Fibroblast of skin of left quadriceps (primary cell): ENCODE measurements at regions not wholly inside any gene's neighbourhood (a gene's known extent, or its start where the extent isn't known, plus 50 kb on each side); places are given as distances from the start of the nearest gene placed in this dataset.

Experiments
- DNase-seq, 2 experiments: peaks; one replicate each; pipeline ENCODE4 v3.0.0-alpha.2; 2013; ENCODE audit warnings: low read depth in 2 of 2

- DNase-seq = no peak
Observed at GRCh38 chr6:23218751-23219150, 649.4 kb downstream of the HDGFL1 start.

- no peak for DNase-seq
Observed at GRCh38 chr6:23222724-23223123, 653.4 kb downstream of the HDGFL1 start.

DNA sequence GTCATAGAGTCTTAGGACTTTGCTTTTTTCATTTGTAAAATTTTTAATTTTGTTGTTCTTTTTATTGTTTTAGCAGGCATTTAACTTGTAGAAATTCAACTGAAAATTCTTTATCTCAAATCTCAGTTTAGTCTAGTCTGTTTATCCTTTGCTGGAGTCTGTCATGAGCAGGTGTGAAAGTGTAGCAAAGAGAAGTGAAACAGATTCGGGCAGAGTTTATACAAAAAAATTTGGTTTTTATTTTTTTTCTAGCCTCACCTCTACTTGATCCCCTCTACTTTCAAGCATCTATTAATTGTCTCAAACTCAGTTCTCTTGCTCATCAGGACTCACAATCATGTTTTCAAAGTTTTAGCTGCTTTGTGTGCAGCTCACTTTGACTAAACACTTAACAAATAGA, 655.2 kb downstream of the HDGFL1 start:
- DNase-seq = no peak

DNA sequence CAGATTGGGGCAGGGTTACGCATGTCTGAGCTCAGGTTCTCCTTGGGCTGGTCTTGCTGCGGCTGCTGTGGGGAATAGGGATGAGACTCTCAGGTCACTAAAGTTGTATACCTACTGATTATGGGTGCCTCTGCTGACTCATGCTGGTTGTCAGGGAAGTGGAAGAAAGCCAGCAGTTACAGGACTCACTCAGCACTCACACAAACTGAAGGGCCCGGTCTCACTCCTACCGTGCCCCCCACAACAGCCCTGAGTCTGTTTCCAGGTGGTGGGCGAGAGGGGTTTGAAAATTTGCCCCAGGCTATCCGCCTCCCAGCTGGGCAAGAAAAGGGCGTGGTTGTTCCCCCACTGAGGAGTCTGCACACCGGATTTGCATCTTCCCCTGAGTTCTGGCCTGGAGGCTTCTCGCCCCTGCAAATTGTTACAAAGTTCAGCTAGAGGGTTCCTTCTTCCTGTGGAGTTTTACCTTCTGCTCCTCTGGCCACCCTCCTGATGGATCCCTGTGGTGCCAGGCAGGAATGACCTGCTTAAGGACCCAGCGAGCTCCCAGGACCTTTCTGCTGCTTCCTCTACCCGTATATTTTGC, 659.2 kb downstream of the HDGFL1 start:
- DNase-seq = no peak

DNA sequence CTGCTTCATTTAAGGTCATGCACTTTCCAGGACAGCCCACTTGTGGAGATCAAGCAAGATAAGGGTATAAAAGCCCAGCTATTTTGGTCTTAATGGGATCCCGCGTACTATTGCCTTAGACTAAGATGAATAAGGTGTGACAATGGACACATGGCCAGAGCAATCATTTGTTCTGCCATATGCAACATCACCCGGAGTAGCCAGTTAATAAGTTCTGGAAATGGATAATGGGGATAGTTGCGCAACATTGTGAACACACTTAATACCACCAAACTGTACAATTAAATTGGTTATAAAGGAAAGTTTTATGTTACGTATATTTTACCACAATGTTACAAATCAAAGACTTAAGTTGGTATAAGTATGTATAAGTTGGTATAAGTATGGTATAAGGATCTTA, 674.5 kb downstream of the HDGFL1 start:
- no peak for DNase-seq

DNA sequence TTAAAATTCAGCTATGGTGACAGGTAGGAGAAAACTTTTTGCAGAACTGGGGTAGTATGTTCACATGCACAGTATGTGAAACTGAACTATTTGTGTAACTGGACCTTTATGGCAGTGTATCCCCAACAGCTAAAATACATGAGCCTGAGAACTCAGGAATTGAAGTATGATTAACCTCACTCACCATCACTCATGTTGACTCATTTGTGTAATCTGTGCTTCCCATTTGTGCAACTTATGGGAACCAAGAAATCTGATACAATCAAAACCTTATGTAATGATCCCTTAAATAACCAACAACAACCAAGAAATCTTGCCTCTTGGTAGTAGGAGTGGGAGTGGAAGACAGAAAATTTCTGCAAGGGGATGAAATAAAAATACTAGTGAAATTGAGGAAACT, 674.9 kb downstream of the HDGFL1 start:
- DNase-seq = peak; percentile 64 to 67

DNA sequence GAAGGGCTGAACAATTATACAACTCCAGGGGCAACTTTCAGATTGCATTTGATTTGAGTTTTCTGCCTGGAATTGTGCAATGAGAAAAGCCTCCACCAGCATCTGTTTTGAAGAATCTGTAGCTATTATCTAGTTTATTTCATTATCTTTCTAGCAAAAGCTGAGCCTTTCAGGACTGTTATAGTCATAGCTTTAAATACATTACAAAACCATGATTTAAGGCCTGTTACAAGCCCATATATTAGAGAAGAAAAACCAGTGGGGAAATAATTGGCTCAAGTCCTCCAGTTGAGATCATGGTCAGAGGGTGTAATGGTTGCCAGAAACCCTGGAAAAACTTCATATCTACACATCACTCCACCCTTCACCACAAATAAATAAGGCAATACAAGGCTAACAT, 676.2 kb downstream of the HDGFL1 start:
- DNase-seq = peak; percentile 72 to 81

- peak in 1 of 2 experiments; percentile 1 for DNase-seq
Observed at GRCh38 chr6:23246896-23247295, 677.5 kb downstream of the HDGFL1 start.

GRCh38 chr6:23250556-23250955, 681.2 kb downstream of the HDGFL1 start:
- DNase-seq = no peak

DNA sequence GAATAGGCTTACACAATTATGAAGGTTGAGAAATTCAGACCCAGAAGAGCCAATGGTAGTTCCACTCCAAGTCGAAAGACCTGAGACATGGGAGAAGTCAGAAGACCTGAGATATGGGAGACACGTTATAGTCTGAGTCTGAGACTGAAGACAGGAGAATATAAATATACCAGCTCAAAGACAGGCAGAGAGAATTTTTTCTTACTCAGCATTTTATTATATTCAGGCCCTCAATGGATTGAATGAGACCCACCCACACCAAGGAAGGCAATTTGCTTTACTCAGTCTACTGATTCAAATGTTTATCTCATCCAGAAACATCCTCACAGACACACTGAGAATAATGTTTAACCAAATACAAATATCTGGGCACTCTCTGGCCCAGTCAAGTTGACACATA, 693.5 kb downstream of the HDGFL1 start:
- no peak for DNase-seq

DNA sequence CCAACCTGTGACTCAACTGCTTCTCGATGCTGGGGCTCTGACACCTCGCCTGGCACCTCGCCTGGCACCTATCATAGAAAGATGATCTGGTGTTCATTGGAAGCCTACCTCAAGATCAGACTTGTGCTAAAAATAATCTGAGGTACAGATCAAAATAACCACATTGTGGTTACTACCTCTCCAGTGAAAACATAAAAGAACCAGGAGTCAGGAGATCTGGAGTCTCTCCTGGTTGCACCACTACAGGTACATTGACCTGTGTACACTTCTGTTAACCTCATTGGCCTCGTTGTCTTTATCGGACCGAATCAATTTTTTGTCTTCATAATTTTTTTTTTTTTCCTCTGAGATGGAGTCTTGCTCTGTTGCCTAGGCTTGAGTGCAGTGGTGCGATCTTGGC, 695.9 kb downstream of the HDGFL1 start:
- no peak for DNase-seq

GRCh38 chr6:23266536-23266935, 697.2 kb downstream of the HDGFL1 start:
- DNase-seq = no peak

- DNase-seq = no peak
Observed at GRCh38 chr6:23267651-23268050, 698.3 kb downstream of the HDGFL1 start.

DNA sequence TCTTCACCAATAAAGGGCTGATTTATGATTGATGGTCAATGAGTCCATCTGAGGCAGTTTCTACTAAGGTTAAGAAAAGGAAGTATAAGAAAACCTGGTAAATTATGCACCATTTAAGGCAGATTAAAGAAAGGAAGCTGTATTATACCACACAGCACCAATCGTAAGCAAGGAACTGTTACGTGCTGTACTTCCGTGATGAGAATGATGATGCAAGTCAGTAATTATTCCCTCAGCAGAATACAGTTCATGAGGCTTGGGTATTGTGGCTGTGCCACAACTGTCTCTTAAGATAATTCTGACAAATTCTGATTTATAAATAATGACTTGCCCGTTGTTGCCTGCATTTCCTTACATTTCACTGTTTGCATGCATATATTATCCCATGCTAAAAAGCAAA, 699.0 kb downstream of the HDGFL1 start:
- no peak for DNase-seq

- DNase-seq = peak in 1 of 2 experiments; percentile 6
Observed at GRCh38 chr6:23269436-23269835, 700.1 kb downstream of the HDGFL1 start.

DNA sequence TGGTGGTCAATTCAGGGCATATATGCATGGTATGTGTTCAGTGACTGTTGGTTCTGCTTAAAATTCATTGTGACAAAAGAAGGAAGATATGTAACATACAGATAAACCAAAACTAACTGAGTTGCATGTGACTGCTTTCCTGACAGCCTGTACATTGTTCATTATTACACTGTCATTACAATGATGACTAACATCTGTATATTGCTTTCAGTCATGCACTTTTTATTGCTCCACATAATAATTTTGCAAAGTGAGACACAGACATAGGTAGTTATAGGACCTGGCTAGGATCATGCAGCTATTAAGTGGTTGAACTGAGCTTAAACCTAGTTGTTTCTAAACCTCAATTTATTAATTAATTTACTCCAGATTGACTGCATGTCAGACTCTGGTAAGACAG, 703.2 kb downstream of the HDGFL1 start:
- DNase-seq = peak in 1 of 2 experiments; percentile 4

DNA sequence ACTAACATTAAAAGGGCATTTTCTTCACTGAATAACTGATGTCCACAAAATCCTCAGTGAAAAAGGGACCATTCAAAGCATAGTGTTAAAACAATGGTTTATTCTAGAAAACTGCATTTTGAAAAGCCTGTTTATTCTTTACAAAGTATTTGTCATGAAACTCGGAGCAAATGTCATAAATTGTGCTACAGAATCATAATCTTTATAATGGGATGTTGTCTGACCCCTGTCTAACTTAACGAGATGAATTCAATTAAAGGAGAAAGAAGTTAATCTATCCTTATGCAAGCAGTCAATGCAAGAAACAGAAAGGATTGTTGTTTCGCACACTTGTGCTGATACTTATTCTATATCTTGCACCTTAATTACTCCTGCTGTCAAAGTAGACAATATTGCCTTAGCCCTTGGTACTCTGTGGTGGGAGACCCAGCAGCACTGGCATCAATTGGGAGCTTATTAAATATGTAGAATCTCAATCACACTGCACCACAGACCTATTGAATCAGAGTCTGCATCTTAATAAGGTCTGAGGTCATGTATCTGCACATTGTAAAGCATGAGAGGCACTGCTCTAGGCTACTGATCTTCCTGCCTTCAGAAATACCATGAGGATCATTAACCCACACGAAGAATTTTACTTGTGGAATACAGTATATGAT, 708.3 kb downstream of the HDGFL1 start:
- no peak for DNase-seq

DNA sequence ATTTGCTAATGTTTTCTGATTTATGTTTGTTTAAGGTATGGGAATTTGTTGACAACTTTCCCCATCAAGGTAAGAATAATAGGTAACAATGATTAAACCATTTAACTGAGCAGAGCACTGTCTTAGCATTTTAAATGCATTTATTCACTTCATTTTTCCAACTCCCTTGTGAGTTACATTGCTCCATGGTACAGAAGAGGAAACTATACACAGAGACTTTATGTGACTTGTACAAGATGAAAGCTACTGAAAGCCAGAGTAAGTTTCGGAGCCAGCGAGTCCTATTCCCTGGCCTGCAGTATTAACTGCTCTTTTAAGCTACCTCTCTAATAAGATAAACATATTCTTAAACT, 708.8 kb downstream of the HDGFL1 start:
- DNase-seq = no peak

GRCh38 chr6:23280437-23280836, 711.1 kb downstream of the HDGFL1 start:
- peak in 1 of 2 experiments; percentile 5 for DNase-seq

DNA sequence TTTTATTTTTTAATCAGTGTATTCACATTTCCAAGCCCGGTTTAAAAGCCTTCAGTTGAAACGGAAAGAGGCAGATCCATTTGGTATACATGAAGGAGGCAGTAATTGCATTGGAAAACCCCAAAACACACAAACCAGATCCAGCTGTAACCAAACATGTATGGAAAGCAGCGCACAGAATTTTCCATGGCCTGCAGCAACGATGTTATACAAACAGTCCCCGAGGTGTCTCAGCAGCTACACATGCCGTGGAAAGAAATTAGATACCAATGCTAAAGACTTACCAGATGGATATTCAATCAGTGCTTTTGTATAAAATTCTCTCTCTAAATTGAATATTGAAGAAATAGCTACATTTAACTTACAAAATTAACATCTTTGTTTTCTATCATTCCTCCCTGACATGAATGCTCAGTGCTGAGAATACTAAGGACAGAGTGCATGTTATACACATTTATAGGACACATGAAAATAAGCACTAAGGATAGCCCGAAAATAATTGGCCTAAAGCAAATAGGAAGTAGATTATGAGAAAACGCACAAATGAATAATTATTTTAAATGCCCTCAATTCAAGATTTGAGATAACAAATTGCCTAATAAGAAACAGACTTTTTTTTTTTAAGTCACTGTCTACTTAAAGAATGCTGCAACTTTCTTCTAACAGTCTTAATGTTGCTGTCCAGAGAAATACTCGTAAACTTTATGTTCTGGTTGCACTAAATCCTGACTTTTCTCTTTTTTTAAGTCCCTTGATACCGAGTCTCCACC, 713.1 kb downstream of the HDGFL1 start:
- peak in 1 of 2 experiments; percentile 7 for DNase-seq

GRCh38 chr6:23293653-23294052, 724.3 kb downstream of the HDGFL1 start:
- no peak for DNase-seq

- DNase-seq = no peak
Observed at GRCh38 chr6:23301556-23301955, 732.2 kb downstream of the HDGFL1 start.

DNA sequence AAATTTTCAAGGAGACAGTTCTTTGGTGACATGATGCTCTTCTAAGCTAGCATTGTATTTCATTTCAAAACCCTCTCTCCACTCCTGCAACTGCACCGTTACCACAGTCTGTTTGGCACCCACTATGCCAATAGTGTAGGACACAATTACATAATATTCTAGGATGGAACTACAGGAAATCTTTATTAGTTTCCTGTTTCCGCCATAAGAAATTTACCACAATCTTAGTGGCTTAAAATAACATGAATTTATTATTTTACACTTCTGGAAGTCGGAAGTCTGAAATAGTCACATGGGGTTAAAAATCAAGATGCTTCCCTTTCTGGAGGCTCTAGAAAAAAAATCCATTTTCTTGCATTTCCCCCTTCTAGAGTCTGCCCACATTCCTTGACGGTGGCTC, 733.1 kb downstream of the HDGFL1 start:
- DNase-seq = no peak
